ENCODE measurements at regions not wholly inside any gene's neighbourhood (a gene's known extent, or its start where the extent isn't known, plus 50 kb on each side); places are given as distances from the start of the nearest gene placed in this dataset.

DNA sequence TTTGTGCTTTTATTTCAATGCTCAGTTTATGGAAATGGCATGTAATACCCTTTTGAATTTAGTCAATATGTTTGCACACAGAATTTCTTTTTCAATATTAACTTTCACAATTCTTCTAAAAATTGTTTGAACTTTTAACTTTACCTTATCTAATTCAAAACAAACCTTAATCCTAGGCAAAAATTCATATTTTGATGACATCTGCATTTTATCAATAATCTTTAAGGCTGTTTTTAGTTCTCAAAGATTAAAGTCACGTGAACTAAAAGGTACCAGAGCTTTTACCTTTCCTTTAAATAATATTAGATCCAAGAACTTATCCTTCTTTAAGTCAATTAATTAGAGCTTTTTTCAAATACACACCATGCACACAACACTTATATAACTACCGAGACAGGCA is 218.9 kb upstream of the NCAM2 start:
- TF ChIP-seq CTCF (IDR thresholded peaks at IDR 0.05), result no peak
- no peak for TF ChIP-seq POLR2AphosphoS5 (IDR thresholded peaks at IDR 0.05)
- no peak for TF ChIP-seq EP300 (IDR thresholded peaks at IDR 0.05)
